ENCODE measurements at regions not wholly inside any gene's neighbourhood (a gene's known extent, or its start where the extent isn't known, plus 50 kb on each side); places are given as distances from the start of the nearest gene placed in this dataset.

- no peak overlapping the region for H3K4me3 ChIP-seq (ENCODE audit: control insufficient read depth in 2 of 3, extremely low read depth in 1 of 3, insufficient read depth in 2 of 3, low read depth in 1 of 3, low read length in 3 of 3)
- H2AFZ ChIP-seq (ENCODE audit: control insufficient read depth, low read length): no peak overlapping the region
- no peaks in the 10 kb centered on the region for H3K9me1 ChIP-seq (ENCODE audit: control insufficient read depth, extremely low read depth, insufficient read depth, low read length)
- H3K79me2 ChIP-seq (ENCODE audit: control insufficient read depth, insufficient read depth, low read length): no peaks in the 10 kb centered on the region
- FAIRE-seq (no peak), DNase-seq (ENCODE audit: low read depth, low spot score) (no peak)
- dilution Hi-C loops (cut with MboI; ENCODE audit: extremely low pct_ligation_motif_present, low sequenced_read_pairs): no loop called here
- no peak overlapping the region for H3K4me2 ChIP-seq (ENCODE audit: control insufficient read depth, extremely low read depth, insufficient read depth, low read depth, low read length)
- H3K27me3 ChIP-seq (ENCODE audit: control insufficient read depth, extremely low read depth, insufficient read depth, low read length): no peaks in the 10 kb centered on the region
- H4K20me1 ChIP-seq (ENCODE audit: control insufficient read depth, extremely low read depth, insufficient read depth, low read length): no peaks in the 10 kb centered on the region
- H3K4me1 ChIP-seq (ENCODE audit: control insufficient read depth, extremely low read depth, insufficient read depth, low read length): peaks cover 10% of the 10 kb centered on the region
- no peak overlapping the region for H3K9ac ChIP-seq (ENCODE audit: control insufficient read depth, extremely low read depth, insufficient read depth, low read length)
- H3K9me3 ChIP-seq (ENCODE audit: control insufficient read depth, low read depth, low read length): no peaks in the 10 kb centered on the region
- TF ChIP-seq, protein P1, sequence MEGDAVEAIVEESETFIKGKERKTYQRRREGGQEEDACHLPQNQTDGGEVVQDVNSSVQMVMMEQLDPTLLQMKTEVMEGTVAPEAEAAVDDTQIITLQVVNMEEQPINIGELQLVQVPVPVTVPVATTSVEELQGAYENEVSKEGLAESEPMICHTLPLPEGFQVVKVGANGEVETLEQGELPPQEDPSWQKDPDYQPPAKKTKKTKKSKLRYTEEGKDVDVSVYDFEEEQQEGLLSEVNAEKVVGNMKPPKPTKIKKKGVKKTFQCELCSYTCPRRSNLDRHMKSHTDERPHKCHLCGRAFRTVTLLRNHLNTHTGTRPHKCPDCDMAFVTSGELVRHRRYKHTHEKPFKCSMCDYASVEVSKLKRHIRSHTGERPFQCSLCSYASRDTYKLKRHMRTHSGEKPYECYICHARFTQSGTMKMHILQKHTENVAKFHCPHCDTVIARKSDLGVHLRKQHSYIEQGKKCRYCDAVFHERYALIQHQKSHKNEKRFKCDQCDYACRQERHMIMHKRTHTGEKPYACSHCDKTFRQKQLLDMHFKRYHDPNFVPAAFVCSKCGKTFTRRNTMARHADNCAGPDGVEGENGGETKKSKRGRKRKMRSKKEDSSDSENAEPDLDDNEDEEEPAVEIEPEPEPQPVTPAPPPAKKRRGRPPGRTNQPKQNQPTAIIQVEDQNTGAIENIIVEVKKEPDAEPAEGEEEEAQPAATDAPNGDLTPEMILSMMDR (optimal IDR thresholded peaks at IDR 0.05 in 1 of 3, IDR thresholded peaks at IDR 0.05 in 1 of 3, conservative IDR thresholded peaks at IDR 0.05 in 1 of 3; ENCODE audit: extremely low read depth in 1 of 3, insufficient read depth in 2 of 3, low read length in 3 of 3): no peak
- no peak for TF ChIP-seq EZH2 (IDR thresholded peaks at IDR 0.05; ENCODE audit: low read length)
- no peaks in the 10 kb centered on the region for H3K36me3 ChIP-seq (ENCODE audit: control insufficient read depth in 2 of 2, extremely low read depth in 1 of 2, insufficient read depth in 2 of 2, low read length in 2 of 2)
- H3K27ac ChIP-seq (ENCODE audit: control insufficient read depth, insufficient read depth, low read length): no peak overlapping the region
Observed at GRCh38 chr1:200473698-200474371, 64.0 kb upstream of the ZNF281 start.

DNA sequence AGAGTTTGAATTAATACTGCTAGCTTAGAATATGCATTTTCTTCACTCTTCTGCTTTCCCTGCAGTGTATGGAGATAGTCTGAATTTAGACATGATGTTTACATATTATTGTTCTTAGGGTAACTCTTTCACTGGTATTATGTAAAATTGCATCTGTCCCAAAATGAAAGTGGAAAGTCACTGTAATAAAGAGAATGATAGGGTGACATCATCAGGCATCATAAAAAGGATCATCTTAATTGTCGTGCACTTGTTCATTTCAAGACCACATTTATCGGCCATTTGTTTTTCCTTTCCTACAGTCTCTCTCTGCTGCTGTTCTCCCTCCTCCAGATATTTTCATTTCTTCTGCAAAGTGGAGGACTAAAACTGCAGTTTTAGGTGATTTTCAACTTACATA, 61.9 kb upstream of the ZNF281 start:
- TF ChIP-seq, protein P1 (optimal IDR thresholded peaks at IDR 0.05 in 1 of 3, IDR thresholded peaks at IDR 0.05 in 1 of 3, conservative IDR thresholded peaks at IDR 0.05 in 1 of 3; ENCODE audit: extremely low read depth in 1 of 3, insufficient read depth in 2 of 3, low read length in 3 of 3): no peak
- no peak for TF ChIP-seq EZH2 (IDR thresholded peaks at IDR 0.05; ENCODE audit: low read length)
- DNase-seq (ENCODE audit: low read depth, low spot score) (no peak), FAIRE-seq (no peak)
- H3K36me3 ChIP-seq (ENCODE audit: control insufficient read depth in 2 of 2, extremely low read depth in 1 of 2, insufficient read depth in 2 of 2, low read length in 2 of 2): no peaks in the 10 kb centered on the region
- H3K27ac ChIP-seq (ENCODE audit: control insufficient read depth, insufficient read depth, low read length): no peak overlapping the region
- no peak overlapping the region for H3K4me2 ChIP-seq (ENCODE audit: control insufficient read depth, extremely low read depth, insufficient read depth, low read depth, low read length)
- H3K9me1 ChIP-seq (ENCODE audit: control insufficient read depth, extremely low read depth, insufficient read depth, low read length): no peaks in the 10 kb centered on the region
- no peaks in the 10 kb centered on the region for H4K20me1 ChIP-seq (ENCODE audit: control insufficient read depth, extremely low read depth, insufficient read depth, low read length)
- no peak overlapping the region for H2AFZ ChIP-seq (ENCODE audit: control insufficient read depth, low read length)
- no peak overlapping the region for H3K4me3 ChIP-seq (ENCODE audit: control insufficient read depth in 2 of 3, extremely low read depth in 1 of 3, insufficient read depth in 2 of 3, low read depth in 1 of 3, low read length in 3 of 3)
- no peaks in the 10 kb centered on the region for H3K9me3 ChIP-seq (ENCODE audit: control insufficient read depth, low read depth, low read length)
- no peaks in the 10 kb centered on the region for H3K27me3 ChIP-seq (ENCODE audit: control insufficient read depth, extremely low read depth, insufficient read depth, low read length)
- no peaks in the 10 kb centered on the region for H3K4me1 ChIP-seq (ENCODE audit: control insufficient read depth, extremely low read depth, insufficient read depth, low read length)
- H3K79me2 ChIP-seq (ENCODE audit: control insufficient read depth, insufficient read depth, low read length): no peaks in the 10 kb centered on the region
- no peak overlapping the region for H3K9ac ChIP-seq (ENCODE audit: control insufficient read depth, extremely low read depth, insufficient read depth, low read length)
- dilution Hi-C loops (cut with MboI; ENCODE audit: extremely low pct_ligation_motif_present, low sequenced_read_pairs): no loop called here
